ENCODE measurements at regions not wholly inside any gene's neighbourhood (a gene's known extent, or its start where the extent isn't known, plus 50 kb on each side); places are given as distances from the start of the nearest gene placed in this dataset.

DNA sequence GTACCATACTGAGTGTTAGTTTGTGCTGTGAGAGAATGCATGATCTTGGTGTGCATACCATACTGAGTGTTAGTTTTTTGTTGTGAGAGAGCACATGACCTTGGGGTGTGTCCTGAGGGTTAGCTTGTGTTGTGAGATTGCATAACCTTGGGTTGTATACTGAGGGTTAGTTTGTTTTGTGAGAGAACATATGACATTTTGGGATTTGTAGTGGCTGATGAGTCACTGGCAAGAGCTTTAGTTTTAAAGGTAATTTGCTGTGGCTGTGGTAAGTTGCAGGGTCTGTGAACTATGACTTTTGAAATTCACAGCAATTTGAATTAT, 1068.3 kb upstream of the EDIL3 start:
- H3K36me3 ChIP-seq (ENCODE audit: control insufficient read depth, insufficient read depth, low read length), result no peaks in the 10 kb centered on the region
- peak overlapping the region; percentile 22; the same call in 1 of the 2 replicates for H3K4me2 ChIP-seq (ENCODE audit: insufficient read depth, low read length)
- CTCF ChIA-PET (ENCODE audit: low intra/inter-chr PET ratio), result no interaction called here
- no peaks in the 10 kb centered on the region for H3K27me3 ChIP-seq (ENCODE audit: control insufficient read depth in 2 of 2, insufficient read depth in 2 of 2, low read length in 2 of 2)
- DNase-seq (ENCODE audit: extremely low read depth in 1 of 4, low spot score in 3 of 4) (peak in 3 of 4 experiments; percentile 7 to 13 (median 11)), FAIRE-seq (peak; percentile 52), ATAC-seq (peak; percentile 83)
- H3K4me3 ChIP-seq, result no peak overlapping the region
- intact Hi-C loops (cut with micrococcal nuclease) (no loop called here), in situ Hi-C loops (cut with MboI) (no loop called here)
- peaks cover 0 to 10% of the 10 kb centered on the region in 2 experiments; a peak in 2 of 5 replicates for H3K4me1 ChIP-seq (replicated peaks in 1 of 2; ENCODE audit: control insufficient read depth in 2 of 2, insufficient read depth in 2 of 2, low read length in 2 of 2)
- POLR2A ChIA-PET, result interaction anchor here (1.7 kb wide), 1 partner anchor 9 kb away, joined by 8 read pairs; no protein-coding TSS in a partner anchor
- no TSS peak for BruUV-seq (replicated peaks)
- H3K9me3 ChIP-seq (replicated peaks; ENCODE audit: control insufficient read depth, insufficient read depth, low read depth, low read length), result no peaks in the 10 kb centered on the region
- H3K9ac ChIP-seq (ENCODE audit: insufficient read depth in 1 of 2, low read depth in 2 of 2, low read length in 2 of 2), result no peak overlapping the region
- H4K20me1 ChIP-seq (replicated peaks; ENCODE audit: control insufficient read depth, insufficient read depth, low read length), result no peaks in the 10 kb centered on the region
- H3K79me2 ChIP-seq (ENCODE audit: control insufficient read depth, insufficient read depth, low read length), result no peaks in the 10 kb centered on the region
- H3K9me1 ChIP-seq (ENCODE audit: control insufficient read depth, insufficient read depth, low read length), result no peaks in the 10 kb centered on the region
- H2AFZ ChIP-seq (ENCODE audit: low read depth, low read length), result no peak overlapping the region
- H3K27ac ChIP-seq (ENCODE audit: extremely low read depth, low read depth, low read length), result peak overlapping the region; percentile 82; the same call in 2 of the 3 replicates
- TF ChIP-seq, protein P1, sequence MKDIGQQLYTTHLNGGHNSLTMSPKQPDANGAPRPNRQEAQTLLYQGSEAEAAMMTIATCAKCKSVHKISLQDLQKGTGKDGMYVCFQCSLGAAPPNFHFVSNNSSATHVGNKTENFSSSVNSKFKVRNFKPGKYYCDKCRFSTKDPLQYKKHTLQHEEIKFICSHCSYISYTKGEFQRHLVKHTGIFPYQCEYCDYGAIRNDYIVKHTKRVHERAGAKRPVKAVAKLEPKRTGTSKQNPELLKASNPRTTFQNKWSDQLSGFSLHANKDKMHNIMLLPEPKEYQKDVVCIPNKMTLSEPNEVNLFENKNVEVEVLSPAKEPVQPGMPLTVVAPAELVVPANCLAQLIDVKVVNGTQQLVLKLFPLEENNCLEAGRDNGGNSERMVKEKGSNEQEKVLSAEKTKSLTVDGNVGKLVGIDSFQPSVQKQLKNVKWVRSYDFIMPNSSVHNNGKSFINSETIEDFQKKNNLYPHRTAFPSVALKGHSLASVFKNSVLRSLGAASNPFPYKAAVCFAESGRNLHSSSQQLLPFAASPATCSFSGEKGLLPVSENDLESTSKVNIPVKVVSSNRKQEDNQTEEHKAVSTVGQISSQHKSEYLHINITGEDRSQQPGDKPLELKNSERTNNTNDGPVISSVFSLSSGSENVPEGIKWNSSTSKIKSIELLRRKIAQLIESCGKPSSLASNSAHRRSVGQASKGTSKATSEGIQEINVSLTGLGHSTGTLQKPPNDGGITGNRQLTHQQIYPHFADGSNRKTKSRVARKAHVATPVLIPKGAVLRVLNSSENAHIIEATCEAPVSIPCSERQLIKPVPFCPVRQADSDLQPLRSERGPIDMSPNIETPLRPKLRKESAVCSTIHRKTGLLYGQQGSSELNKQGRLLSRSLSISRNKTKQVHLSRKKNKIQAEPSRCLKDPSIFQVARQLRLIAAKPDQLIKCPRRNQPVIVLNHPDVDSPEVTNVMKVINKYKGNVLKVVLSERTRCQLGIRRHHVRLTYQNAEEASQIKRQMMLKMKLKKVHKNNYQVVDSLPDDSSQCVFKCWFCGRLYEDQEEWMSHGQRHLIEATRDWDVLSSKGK (CRISPR knock-in tag; IDR thresholded peaks at IDR 0.05), result no peak
- TF ChIP-seq ATF3 (IDR thresholded peaks at IDR 0.05), result peak; percentile 18
- TF ChIP-seq ATF3 (CRISPR knock-in tag; conservative IDR thresholded peaks at IDR 0.05), result no peak
- TF ChIP-seq KDM1A (IDR thresholded peaks at IDR 0.05), result peak in 1 of 2 experiments; percentile 6; a peak in 1 of 4 replicates
- TF ChIP-seq, protein P2, sequence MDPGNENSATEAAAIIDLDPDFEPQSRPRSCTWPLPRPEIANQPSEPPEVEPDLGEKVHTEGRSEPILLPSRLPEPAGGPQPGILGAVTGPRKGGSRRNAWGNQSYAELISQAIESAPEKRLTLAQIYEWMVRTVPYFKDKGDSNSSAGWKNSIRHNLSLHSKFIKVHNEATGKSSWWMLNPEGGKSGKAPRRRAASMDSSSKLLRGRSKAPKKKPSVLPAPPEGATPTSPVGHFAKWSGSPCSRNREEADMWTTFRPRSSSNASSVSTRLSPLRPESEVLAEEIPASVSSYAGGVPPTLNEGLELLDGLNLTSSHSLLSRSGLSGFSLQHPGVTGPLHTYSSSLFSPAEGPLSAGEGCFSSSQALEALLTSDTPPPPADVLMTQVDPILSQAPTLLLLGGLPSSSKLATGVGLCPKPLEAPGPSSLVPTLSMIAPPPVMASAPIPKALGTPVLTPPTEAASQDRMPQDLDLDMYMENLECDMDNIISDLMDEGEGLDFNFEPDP (CRISPR knock-in tag; IDR thresholded peaks at IDR 0.05), result no peak
- TF ChIP-seq RAD21 (CRISPR knock-in tag; conservative IDR thresholded peaks at IDR 0.05 in 1 of 2, IDR thresholded peaks at IDR 0.05 in 1 of 2), result no peak
- TF ChIP-seq SMAD4 (CRISPR knock-in tag; conservative IDR thresholded peaks at IDR 0.05), result no peak
- TF ChIP-seq ZNF282 (CRISPR knock-in tag; IDR thresholded peaks at IDR 0.05), result no peak
- peak; percentile 87 for TF ChIP-seq FOXJ2 (tag; IDR thresholded peaks at IDR 0.05)
- no peak for TF ChIP-seq NFXL1 (CRISPR knock-in tag; IDR thresholded peaks at IDR 0.05)
- TF ChIP-seq, protein P3, sequence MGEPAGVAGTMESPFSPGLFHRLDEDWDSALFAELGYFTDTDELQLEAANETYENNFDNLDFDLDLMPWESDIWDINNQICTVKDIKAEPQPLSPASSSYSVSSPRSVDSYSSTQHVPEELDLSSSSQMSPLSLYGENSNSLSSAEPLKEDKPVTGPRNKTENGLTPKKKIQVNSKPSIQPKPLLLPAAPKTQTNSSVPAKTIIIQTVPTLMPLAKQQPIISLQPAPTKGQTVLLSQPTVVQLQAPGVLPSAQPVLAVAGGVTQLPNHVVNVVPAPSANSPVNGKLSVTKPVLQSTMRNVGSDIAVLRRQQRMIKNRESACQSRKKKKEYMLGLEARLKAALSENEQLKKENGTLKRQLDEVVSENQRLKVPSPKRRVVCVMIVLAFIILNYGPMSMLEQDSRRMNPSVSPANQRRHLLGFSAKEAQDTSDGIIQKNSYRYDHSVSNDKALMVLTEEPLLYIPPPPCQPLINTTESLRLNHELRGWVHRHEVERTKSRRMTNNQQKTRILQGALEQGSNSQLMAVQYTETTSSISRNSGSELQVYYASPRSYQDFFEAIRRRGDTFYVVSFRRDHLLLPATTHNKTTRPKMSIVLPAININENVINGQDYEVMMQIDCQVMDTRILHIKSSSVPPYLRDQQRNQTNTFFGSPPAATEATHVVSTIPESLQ (CRISPR knock-in tag; IDR thresholded peaks at IDR 0.05), result no peak
- TF ChIP-seq, protein P4, sequence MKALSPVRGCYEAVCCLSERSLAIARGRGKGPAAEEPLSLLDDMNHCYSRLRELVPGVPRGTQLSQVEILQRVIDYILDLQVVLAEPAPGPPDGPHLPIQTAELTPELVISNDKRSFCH (CRISPR knock-in tag; IDR thresholded peaks at IDR 0.05), result no peak
- TF ChIP-seq, protein P4 (tag; IDR thresholded peaks at IDR 0.05), result no peak
- no peak for TF ChIP-seq TBL1XR1 (IDR thresholded peaks at IDR 0.05; ENCODE audit: low read length in 2 of 2)
- TF ChIP-seq NR2C2 (CRISPR knock-in tag; IDR thresholded peaks at IDR 0.05), result no peak
- TF ChIP-seq NR2C2 (tag; IDR thresholded peaks at IDR 0.05), result peak; percentile 68
